ENCODE measurements at regions not wholly inside any gene's neighbourhood (a gene's known extent, or its start where the extent isn't known, plus 50 kb on each side); places are given as distances from the start of the nearest gene placed in this dataset.
A peak's percentile ranks its signal among the peaks of the same experiment; 100 is the strongest.

- no peak for FAIRE-seq
- DNase-seq (ENCODE audit: low spot score): no peak
These were observed 104.0 kb upstream of the POU3F3 start for GRCh38 chr2:104749856-104750460.

- no peak for FAIRE-seq
- DNase-seq (ENCODE audit: low spot score): no peak
These were observed 101.4 kb upstream of the POU3F3 start for GRCh38 chr2:104752504-104752903.

GRCh38 chr2:104755026-104755878, 98.7 kb upstream of the POU3F3 start:
- DNase-seq (ENCODE audit: low spot score): no peak
- peak; percentile 68 for FAIRE-seq

- FAIRE-seq: no peak
- DNase-seq (ENCODE audit: low spot score): no peak
These were observed 97.8 kb upstream of the POU3F3 start for GRCh38 chr2:104756118-104756517.

GRCh38 chr2:104757056-104757455, 96.9 kb upstream of the POU3F3 start:
- FAIRE-seq: no peak

GRCh38 chr2:104758199-104758620, 95.7 kb upstream of the POU3F3 start:
- DNase-seq (ENCODE audit: low spot score) (peak; percentile 53), FAIRE-seq (no peak)

More at GRCh38 chr2:104757056-104757455, 96.9 kb upstream of the POU3F3 start:
- no peak for DNase-seq (ENCODE audit: low spot score)

GRCh38 chr2:104762031-104762430, 91.9 kb upstream of the POU3F3 start:
- FAIRE-seq (no peak), DNase-seq (ENCODE audit: low spot score) (no peak)

- DNase-seq (ENCODE audit: low spot score) (peak; percentile 72), FAIRE-seq (no peak)
These were observed 87.2 kb upstream of the POU3F3 start for GRCh38 chr2:104766683-104767082.

GRCh38 chr2:104768694-104769093, 85.2 kb upstream of the POU3F3 start:
- DNase-seq (ENCODE audit: low spot score) (no peak), FAIRE-seq (no peak)

GRCh38 chr2:104769096-104769495, 84.8 kb upstream of the POU3F3 start:
- FAIRE-seq (no peak), DNase-seq (ENCODE audit: low spot score) (peak; percentile 66)

- no peak for FAIRE-seq
- DNase-seq (ENCODE audit: low spot score): no peak
These were observed 80.9 kb upstream of the POU3F3 start for GRCh38 chr2:104772996-104773395.

GRCh38 chr2:104774631-104775030, 79.3 kb upstream of the POU3F3 start:
- FAIRE-seq: no peak
- no peak for DNase-seq (ENCODE audit: low spot score)

- DNase-seq (ENCODE audit: low spot score) (no peak), FAIRE-seq (no peak)
These were observed 76.2 kb upstream of the POU3F3 start for GRCh38 chr2:104777721-104778120.

- DNase-seq (ENCODE audit: low spot score) (no peak), FAIRE-seq (no peak)
These were observed 72.8 kb upstream of the POU3F3 start for GRCh38 chr2:104781151-104781550.

GRCh38 chr2:104784264-104784663, 69.7 kb upstream of the POU3F3 start:
- no peak for DNase-seq (ENCODE audit: low spot score)
- no peak for FAIRE-seq

- no peak for FAIRE-seq
- DNase-seq (ENCODE audit: low spot score): no peak
These were observed 67.7 kb upstream of the POU3F3 start for GRCh38 chr2:104786204-104786603.

- FAIRE-seq (no peak), DNase-seq (ENCODE audit: low spot score) (no peak)
These were observed 67.1 kb upstream of the POU3F3 start for GRCh38 chr2:104786821-104787220.

GRCh38 chr2:104787298-104788065, 66.4 kb upstream of the POU3F3 start:
- DNase-seq (ENCODE audit: low spot score) (no peak), FAIRE-seq (no peak)

- no peak for FAIRE-seq
These were observed 65.0 kb upstream of the POU3F3 start for GRCh38 chr2:104788742-104789455.

GRCh38 chr2:104790100-104790811, 63.7 kb upstream of the POU3F3 start:
- FAIRE-seq (no peak), DNase-seq (ENCODE audit: low spot score) (no peak)

More at GRCh38 chr2:104788742-104789455, 65.0 kb upstream of the POU3F3 start:
- no peak for DNase-seq (ENCODE audit: low spot score)
